GM12878 (cell line): ENCODE measurements at regions not wholly inside any gene's neighbourhood (a gene's known extent, or its start where the extent isn't known, plus 50 kb on each side); places are given as distances from the start of the nearest gene placed in this dataset.

ENCODE experiments used
- ATAC-seq: fragments of 200-7000 bp; cut with Tn5 transposase; 3 replicates; pipeline ENCODE4 v1.9.1; 2020; ENCODE audit warnings: mild to moderate bottlenecking, moderate library complexity
- BruUV-seq: library from RNA; stranded (reverse); fragments of 400-500 nt; replicated peaks from 2 replicates; lab custom pipeline; 2021; lab: Mats Ljungman, UMichigan
- CTCF ChIA-PET: fragments of 300-600 bp; sonication (Branson Sonifier 250); formaldehyde crosslinking; extraction: SDS; loops from one replicate; lab custom pipeline; 2021; ENCODE audit warnings: inconsistent platforms; lab: Yijun Ruan, JAX
- POLR2A ChIA-PET: fragments of 350-600 bp; formaldehyde crosslinking; extraction: SDS; loops from one replicate; lab custom pipeline; 2021; ENCODE audit warnings: inconsistent platforms; lab: Charles Lee
- RAD21 ChIA-PET: fragments of 300-600 bp; sonication (Branson Sonifier 250); formaldehyde crosslinking; loops from one replicate; lab custom pipeline; 2023; ENCODE audit warnings: antibody characterized with exemption; ENCODE audit not compliant: unreplicated experiment; lab: Charles Lee
- SMC1A ChIA-PET: fragments of 300-600 bp; sonication (Branson Sonifier 250); formaldehyde crosslinking; loops from one replicate; lab custom pipeline; 2023; ENCODE audit not compliant: unreplicated experiment, uncharacterized antibody; lab: Charles Lee
- DNase-seq: peaks from one replicate; pipeline ENCODE4 v3.0.0-alpha.2; 2011; ENCODE audit warnings: low read depth, low spot score
- FAIRE-seq: peaks from 3 replicates; lab custom pipeline; 2011; peaks lifted over from hg19 to GRCh38; lab: Jason Lieb, UNC
- H2AFZ ChIP-seq: 2 replicates; pipeline ENCODE4 v1.6.0; 2011; ENCODE audit warnings: low read depth, low read length, control low read depth; ENCODE audit not compliant: control insufficient read depth
- H3K27ac ChIP-seq: 2 replicates; pipeline ENCODE4 v1.5.1; 2011; ENCODE audit warnings: control low read depth; ENCODE audit not compliant: control insufficient read depth, insufficient read depth
- H3K27me3 ChIP-seq, 2 experiments: replicated peaks in 1 of 2; 2 replicates each; pipeline versions ENCODE4 v1.6.0 to v1.6.1; 2011; ENCODE audit warnings: low read length in 1 of 2; ENCODE audit not compliant: control insufficient read depth in 2 of 2, insufficient read depth in 2 of 2
- H3K36me3 ChIP-seq, 2 experiments: 2 replicates each; pipeline ENCODE4 v1.5.1; 2011; ENCODE audit warnings: low read length in 1 of 2; ENCODE audit not compliant: control insufficient read depth in 2 of 2, insufficient read depth in 2 of 2
- H3K4me1 ChIP-seq: 2 replicates; pipeline ENCODE4 v1.6.1; 2011; ENCODE audit warnings: mild to moderate bottlenecking, low read length, moderate library complexity, mixed read lengths; ENCODE audit not compliant: control insufficient read depth, insufficient read depth
- H3K4me2 ChIP-seq: 2 replicates; pipeline ENCODE4 v1.6.0; 2011; ENCODE audit warnings: control low read depth; ENCODE audit not compliant: control insufficient read depth, insufficient read depth
- H3K4me3 ChIP-seq: fragments of 200-600 bp; sonication (generic); 2 replicates; pipeline ENCODE4 v1.5.1; 2016
- H3K79me2 ChIP-seq: 2 replicates; pipeline ENCODE4 v1.6.0; 2011; ENCODE audit warnings: low read length; ENCODE audit not compliant: control insufficient read depth, insufficient read depth
- H3K9ac ChIP-seq: 2 replicates; pipeline ENCODE4 v1.8.0; 2011; ENCODE audit warnings: low read length, control low read depth, mixed read lengths; ENCODE audit not compliant: control insufficient read depth, insufficient read depth
- H3K9me3 ChIP-seq: replicated peaks from 3 replicates; pipeline ENCODE4 v1.5.1; 2011; ENCODE audit warnings: mild to moderate bottlenecking, low read length; ENCODE audit not compliant: control insufficient read depth, insufficient read depth
- H4K20me1 ChIP-seq: 2 replicates; pipeline ENCODE4 v1.6.0; 2011; ENCODE audit not compliant: control insufficient read depth, insufficient read depth
- ATF2 ChIP-seq: IDR thresholded peaks from 2 replicates; pipeline ENCODE4 v1.6.1; 2012; ENCODE audit warnings: low read length, inconsistent platforms
- BCL11A ChIP-seq: IDR thresholded peaks from 2 replicates; pipeline ENCODE4 v1.6.1; 2011; ENCODE audit warnings: low read depth, low read length
- BRCA1 ChIP-seq: IDR thresholded peaks from 2 replicates; pipeline ENCODE4 v1.6.1; 2011; ENCODE audit warnings: low read depth, low read length, improper control_type of control experiment
- EP300 ChIP-seq, 2 experiments: fragments of 150-350 bp in 1 of 2; IDR thresholded peaks; 2 replicates each; pipeline ENCODE4 v1.6.1; 2011 to 2012; ENCODE audit warnings: low read depth in 2 of 2, low read length in 2 of 2, borderline replicate concordance in 1 of 2, improper control_type of control experiment in 1 of 2, inconsistent platforms in 1 of 2; ENCODE audit not compliant: control insufficient read depth in 1 of 2
- ETV6 ChIP-seq, 2 experiments: fragments of 450-650 bp in 1 of 2; IDR thresholded peaks in 1 of 2; conservative IDR thresholded peaks in 1 of 2; 2 replicates each; pipeline ENCODE4 v1.6.1; 2014; ENCODE audit warnings: antibody characterized with exemption in 1 of 2, borderline replicate concordance in 1 of 2, low read depth in 1 of 2, mild to moderate bottlenecking in 1 of 2, moderate library complexity in 1 of 2
- EZH2 ChIP-seq: IDR thresholded peaks from 2 replicates; pipeline ENCODE4 v1.6.1; 2012; ENCODE audit warnings: low read depth, mild to moderate bottlenecking, control low read depth, inconsistent platforms, low read length, borderline replicate concordance; ENCODE audit not compliant: control insufficient read depth
- FOXM1 ChIP-seq: IDR thresholded peaks from 2 replicates; pipeline ENCODE4 v1.6.1; 2012; ENCODE audit warnings: low read depth, mild to moderate bottlenecking, inconsistent platforms, low read length, moderate library complexity
- GATAD2B ChIP-seq: fragments of 450-650 bp; conservative IDR thresholded peaks from 2 replicates; pipeline ENCODE4 v1.6.1; 2017; ENCODE audit warnings: low read depth, mild to moderate bottlenecking, moderate library complexity
- HSF1 ChIP-seq: fragments of 150-350 bp; IDR thresholded peaks from 2 replicates; pipeline ENCODE4 v1.6.1; 2014; ENCODE audit warnings: mild to moderate bottlenecking, low read depth, low read length
- IRF3 ChIP-seq: fragments of 450-650 bp; IDR thresholded peaks from 2 replicates; pipeline ENCODE4 v1.6.1; 2014; ENCODE audit warnings: mild to moderate bottlenecking
- IRF4 ChIP-seq: IDR thresholded peaks from 2 replicates; pipeline ENCODE4 v1.6.1; 2011; ENCODE audit warnings: low read depth, low read length
- JUNB ChIP-seq: IDR thresholded peaks from 2 replicates; pipeline ENCODE4 v1.6.1; 2016; ENCODE audit warnings: antibody characterized with exemption, mild to moderate bottlenecking
- LARP7 ChIP-seq: fragments of 450-650 bp; IDR thresholded peaks from 2 replicates; pipeline ENCODE4 v1.6.1; 2017; ENCODE audit warnings: mild to moderate bottlenecking
- MTA2 ChIP-seq: fragments of 450-650 bp; IDR thresholded peaks from 2 replicates; pipeline ENCODE4 v1.6.1; 2016; ENCODE audit warnings: low read depth, mild to moderate bottlenecking, moderate library complexity
- MTA3 ChIP-seq: IDR thresholded peaks from 2 replicates; pipeline ENCODE4 v1.6.1; 2012; ENCODE audit warnings: low read length, inconsistent platforms, borderline replicate concordance
- NR2C2 ChIP-seq: IDR thresholded peaks from 2 replicates; pipeline ENCODE4 v1.6.1; 2011; ENCODE audit warnings: borderline replicate concordance, low read depth; ENCODE audit not compliant: control insufficient read depth, insufficient read length
- PAX5 ChIP-seq: IDR thresholded peaks from 2 replicates; pipeline ENCODE4 v1.6.1; 2011; ENCODE audit warnings: low read depth, low read length, borderline replicate concordance
- PML ChIP-seq: IDR thresholded peaks from 2 replicates; pipeline ENCODE4 v1.6.1; 2012; ENCODE audit warnings: low read length, inconsistent platforms
- RUNX3 ChIP-seq: IDR thresholded peaks from 2 replicates; pipeline ENCODE4 v1.6.1; 2012; ENCODE audit warnings: low read length, inconsistent platforms
- SIN3A ChIP-seq: IDR thresholded peaks from 2 replicates; pipeline ENCODE4 v1.6.1; 2012; ENCODE audit warnings: low read depth, low read length, improper control_type of control experiment
- SREBF2 ChIP-seq: IDR thresholded peaks from 2 replicates; pipeline ENCODE4 v1.6.1; 2012; ENCODE audit warnings: mild to moderate bottlenecking, low read length
- TCF7 ChIP-seq: IDR thresholded peaks from 2 replicates; pipeline ENCODE4 v1.6.1; 2014; ENCODE audit warnings: antibody characterized with exemption, borderline replicate concordance
- YBX1 ChIP-seq: fragments of 450-650 bp; IDR thresholded peaks from 2 replicates; pipeline ENCODE4 v1.6.1; 2016; ENCODE audit warnings: antibody characterized with exemption
- WGBS: methylation state at CpG from one replicate; pipeline ENCODE4 v1.1.6; 2016; ENCODE audit warnings: low lambda C conversion rate; ENCODE audit not compliant: insufficient replicate concordance, insufficient coverage; ENCODE audit errors: missing lambda C conversion rate; 5-methylcytosine and 5-hydroxymethylcytosine counted together
- in situ Hi-C: fragments of 300-500 bp; cut with MboI; formaldehyde crosslinking; loops from 9 replicates; pipeline ENCODE4 v1.14.3; 2018; ENCODE audit warnings: mixed read lengths
- intact Hi-C: fragments of 100-400 bp; cut with micrococcal nuclease; formaldehyde crosslinking; loops from one replicate; pipeline ENCODE4 v1.14.2; 2022; ENCODE audit not compliant: unreplicated experiment

GRCh38 chr2:235270956-235271355, 222.9 kb upstream of the AGAP1 start:
- ChIA-PET RAD21 (no interaction called here), POLR2A (no interaction called here), SMC1A (no interaction called here), CTCF (interaction anchor here (0.7 kb wide), 1 partner anchor 18 kb away, joined by 3 read pairs; no protein-coding TSS in a partner anchor)
- FAIRE-seq (peak; percentile 35), ATAC-seq (peak; percentile 83), DNase-seq (peak; percentile 25)
- H3K79me2 ChIP-seq = no peaks in the 10 kb centered on the region
- intact Hi-C loops = no loop called here
- H3K36me3 ChIP-seq = no peaks in the 10 kb centered on the region
- no peak overlapping the region for H3K4me3 ChIP-seq
- H3K9ac ChIP-seq = no peak overlapping the region
- 6% methylated on average over 4 of the region's 4 CpGs for WGBS
- no TSS peak for BruUV-seq
- H2AFZ ChIP-seq = no peak overlapping the region
- H3K27ac ChIP-seq = no peak overlapping the region; the same call in 1 of the 2 replicates
- H3K27me3 ChIP-seq = no peaks in the 10 kb centered on the region; a peak in 1 of 4 replicates
- peaks cover 9% of the 10 kb centered on the region for H3K4me1 ChIP-seq
- no peaks in the 10 kb centered on the region for H4K20me1 ChIP-seq
- H3K4me2 ChIP-seq = peak overlapping the region; percentile 47; the same call in 1 of the 2 replicates
- in situ Hi-C loops = no loop called here
- H3K9me3 ChIP-seq = no peaks in the 10 kb centered on the region; the same call in 1 of the 3 replicates
- TF ChIP-seq MTA3 (no peak), YBX1 (no peak), ATF2 (peak; percentile 51; the same call in 1 of the 2 replicates), EP300 (IDR thresholded peaks at IDR 0.05; ENCODE audit: borderline replicate concordance in 1 of 2, control insufficient read depth in 1 of 2, low read depth in 2 of 2, low read length in 2 of 2) (peak in 1 of 2 experiments; percentile 56; a peak in 1 of 4 replicates), HSF1 (no peak), IRF4 (peak; percentile 55; the same call in 1 of the 2 replicates), PML (no peak), BRCA1 (no peak), FOXM1 (0 out of 2 replicates have a peak, but pooled peaks have one; percentile 34), BCL11A (peak; percentile 90), ETV6 (conservative IDR thresholded peaks at IDR 0.05 in 1 of 2, IDR thresholded peaks at IDR 0.05 in 1 of 2; ENCODE audit: borderline replicate concordance in 1 of 2, low read depth in 1 of 2) (0 out of 4 replicates have a peak, but pooled peaks of 1 of the 2 experiments have one; percentile 23), JUNB (peak; percentile 82), MTA2 (0 out of 2 replicates have a peak, but pooled peaks have one; percentile 46), LARP7 (no peak), SREBF2 (no peak), GATAD2B (no peak), TCF7 (peak; percentile 49; the same call in 1 of the 2 replicates), RUNX3 (peak; percentile 98), NR2C2 (no peak), EZH2 (0 out of 2 replicates have a peak, but pooled peaks have one; percentile 65), PAX5 (peak; percentile 84), IRF3 (no peak), SIN3A (no peak)
